Stimulated activated CD8-positive, alpha-beta memory T cell treated with anti-CD3 and anti-CD28 coated beads, Interleukin-12 subunit alpha, Interleukin-12 subunit beta, amount 100 ng/mL, for 1 hour (primary cell): ENCODE measurements at regions not wholly inside any gene's neighbourhood (a gene's known extent, or its start where the extent isn't known, plus 50 kb on each side); places are given as distances from the start of the nearest gene placed in this dataset.

Experiments
- DNase-seq: peaks from one replicate; pipeline ENCODE4 v3.0.0-alpha.2; 2020; ENCODE audit warnings: low read depth

DNA sequence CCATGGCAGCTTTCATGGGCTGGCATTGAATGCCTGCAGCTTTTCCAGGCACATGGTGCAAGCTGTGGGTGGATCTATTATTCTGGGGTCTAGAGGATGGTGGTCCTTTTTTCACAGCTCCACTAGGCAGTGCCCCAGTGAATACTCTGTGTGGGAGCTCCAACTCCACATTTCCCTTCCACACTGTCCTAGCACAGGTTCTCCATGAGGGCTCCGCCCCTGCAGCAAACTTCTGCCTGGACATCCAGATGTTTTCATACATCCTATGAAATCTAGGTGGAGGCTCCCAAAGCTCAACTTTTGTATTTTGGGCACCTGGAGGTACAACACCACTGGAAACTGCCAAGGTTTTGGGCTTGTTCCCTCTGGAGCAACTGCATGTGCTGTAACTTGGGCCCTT lies 450.6 kb downstream of the LMO7 start:
- DNase-seq: no peak

DNA sequence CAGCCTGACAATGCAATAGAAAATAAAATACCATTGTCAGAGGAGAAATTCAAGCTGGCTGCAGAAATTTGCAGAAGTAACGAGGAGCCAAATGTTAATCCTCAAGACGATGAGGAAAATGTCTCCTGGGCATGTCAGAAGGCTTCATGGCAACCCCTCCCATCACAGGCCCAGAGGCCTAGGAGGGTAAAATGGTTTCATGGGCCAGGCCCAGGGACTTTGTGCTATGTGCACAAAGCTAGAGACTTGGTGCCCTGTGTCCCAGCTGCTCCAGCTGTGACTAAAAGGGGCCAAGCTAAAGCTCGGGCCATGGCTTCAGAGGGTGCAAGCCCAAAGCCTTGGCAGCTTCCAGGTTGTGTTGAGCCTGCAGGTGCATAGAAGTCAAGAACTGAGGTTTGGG lies 431.7 kb downstream of the LMO7 start:
- no peak for DNase-seq

DNA sequence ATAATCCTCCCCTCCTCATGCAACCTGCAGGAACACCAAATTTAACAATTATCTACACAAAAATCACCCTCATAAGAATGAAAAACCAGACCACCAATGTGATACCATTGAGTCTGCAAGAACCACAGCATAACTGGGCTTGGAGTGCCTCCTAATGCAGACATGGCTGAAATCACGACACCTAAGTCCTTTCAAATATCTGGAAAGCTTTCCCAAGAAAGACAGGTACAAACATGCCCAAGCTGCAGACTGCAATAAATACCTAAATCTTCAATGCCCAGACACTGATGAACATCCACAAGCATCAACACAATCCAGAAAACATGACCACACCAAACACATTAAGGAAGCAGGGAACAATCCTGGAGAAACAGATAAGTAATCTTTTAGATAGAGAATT lies 417.1 kb downstream of the LMO7 start:
- DNase-seq: no peak

DNA sequence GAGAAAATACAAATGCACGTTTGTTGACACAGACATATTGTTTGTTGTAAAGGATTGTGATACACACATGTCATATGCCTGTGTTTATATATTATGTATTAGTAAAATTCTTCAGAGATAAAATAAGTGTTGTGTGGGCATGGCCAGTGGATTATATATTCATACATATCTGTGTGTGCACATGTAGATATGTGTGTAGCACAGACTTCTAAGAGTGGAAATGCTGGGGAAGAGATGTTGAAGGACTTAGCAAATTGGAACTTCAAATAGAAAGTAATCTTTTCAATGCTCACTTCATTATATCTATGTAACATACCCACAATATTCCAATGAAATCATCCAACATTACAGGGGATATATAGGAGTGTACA lies 413.2 kb downstream of the LMO7 start:
- DNase-seq: no peak

DNA sequence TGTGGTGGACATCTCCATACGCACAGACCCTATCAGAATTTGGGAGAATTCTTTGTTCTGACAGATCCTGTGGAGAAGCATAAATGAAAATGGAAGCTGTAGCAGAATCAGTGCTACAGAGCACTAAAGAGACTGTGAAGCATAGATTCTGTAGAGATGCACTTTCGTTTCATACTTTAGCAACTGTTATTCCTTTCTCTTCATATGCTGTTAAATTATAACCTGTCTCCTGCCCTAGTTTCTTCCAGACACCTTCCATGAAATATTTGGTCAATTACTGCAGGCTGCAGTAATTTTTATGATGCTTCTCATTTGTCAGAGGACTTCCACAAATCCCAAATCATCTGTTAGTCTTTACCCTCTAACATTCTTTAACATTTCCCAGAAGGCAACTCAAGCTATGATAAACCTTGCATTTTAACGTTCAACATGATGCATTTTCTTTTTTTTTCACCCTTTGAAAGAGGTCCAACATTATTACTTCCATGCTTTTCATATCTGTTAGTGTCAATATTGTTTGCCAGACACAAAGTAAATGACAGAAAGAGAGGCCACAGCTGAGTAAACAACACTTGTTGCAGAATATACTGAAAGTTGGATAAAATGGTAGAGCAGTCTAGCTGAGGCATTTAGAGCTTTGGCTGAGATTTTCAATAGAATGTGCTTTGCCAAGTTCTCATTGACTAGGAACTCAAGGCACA lies 412.7 kb downstream of the LMO7 start:
- no peak for DNase-seq

DNA sequence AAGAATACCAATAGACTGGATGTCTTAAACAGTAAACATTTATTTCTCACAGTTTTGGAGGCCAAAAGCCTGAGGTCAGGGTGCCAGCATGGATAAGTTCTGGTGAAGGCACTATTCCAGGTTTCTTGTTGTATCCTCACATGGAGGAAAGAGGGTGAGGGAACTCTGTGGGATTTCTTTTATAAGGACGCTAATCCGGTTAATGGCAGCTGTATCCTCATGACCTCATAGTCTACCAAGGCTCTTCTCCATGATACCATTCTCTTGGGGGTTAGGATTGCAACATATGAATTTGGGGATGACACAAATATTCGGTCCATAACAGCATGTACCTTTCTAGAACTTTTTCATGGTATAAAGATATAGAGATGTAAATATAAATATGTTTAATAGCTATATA lies 412.0 kb downstream of the LMO7 start:
- no peak for DNase-seq

DNA sequence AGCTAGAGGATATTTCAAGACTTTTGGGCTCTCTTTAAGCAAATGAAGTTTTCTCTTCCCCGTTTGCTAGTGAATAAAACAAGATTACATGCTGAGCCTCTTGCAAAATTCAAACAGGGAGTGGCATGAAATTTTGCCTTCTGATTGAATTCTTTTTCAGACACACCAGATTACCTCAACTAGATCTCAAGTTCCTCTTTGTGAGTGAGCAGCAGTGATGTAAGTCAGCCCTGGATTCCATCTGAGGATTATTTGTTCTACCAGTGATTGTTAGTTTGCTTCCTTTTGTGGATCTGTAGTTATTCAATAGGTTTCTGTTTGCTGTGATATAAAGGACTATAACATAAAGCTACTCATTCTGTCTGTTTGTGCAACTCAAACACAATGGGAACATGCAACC lies 407.7 kb downstream of the LMO7 start:
- no peak for DNase-seq

DNA sequence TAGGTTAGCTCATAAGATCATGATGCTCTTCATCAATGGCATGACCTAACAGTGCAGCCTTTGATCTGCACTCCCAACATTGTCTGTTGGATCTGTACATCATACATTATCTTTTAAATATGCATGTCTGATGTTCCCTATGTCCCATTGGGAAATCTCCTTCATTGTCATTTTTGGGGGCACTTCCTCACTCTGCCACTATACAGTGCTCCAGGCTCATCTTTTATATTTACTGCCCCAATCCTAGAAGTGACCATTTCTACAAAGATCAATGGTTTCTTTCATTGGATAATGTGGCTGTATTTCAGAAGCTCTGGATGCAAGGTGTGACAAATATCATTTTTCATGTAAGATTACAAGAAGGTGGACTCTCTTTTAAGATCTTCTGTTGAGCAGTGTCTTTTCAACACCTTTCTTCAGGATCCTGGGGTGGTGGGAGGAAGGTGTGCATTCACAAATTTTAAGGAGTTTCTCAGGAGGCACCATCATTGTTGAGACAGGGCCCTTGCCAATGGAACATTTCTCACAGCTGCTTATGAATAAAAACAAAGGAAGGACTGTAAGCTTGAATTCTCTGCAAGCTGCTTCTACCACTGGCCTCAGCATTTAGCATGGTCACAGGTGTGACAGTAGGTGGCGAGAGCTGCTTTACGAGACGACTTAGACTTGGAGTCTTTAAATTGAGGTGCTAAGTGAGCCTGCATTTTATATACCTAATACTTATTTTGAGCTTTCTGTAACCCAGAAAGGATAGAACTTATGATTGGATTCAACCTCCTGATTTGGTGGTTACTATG lies 403.0 kb downstream of the LMO7 start:
- no peak for DNase-seq

DNA sequence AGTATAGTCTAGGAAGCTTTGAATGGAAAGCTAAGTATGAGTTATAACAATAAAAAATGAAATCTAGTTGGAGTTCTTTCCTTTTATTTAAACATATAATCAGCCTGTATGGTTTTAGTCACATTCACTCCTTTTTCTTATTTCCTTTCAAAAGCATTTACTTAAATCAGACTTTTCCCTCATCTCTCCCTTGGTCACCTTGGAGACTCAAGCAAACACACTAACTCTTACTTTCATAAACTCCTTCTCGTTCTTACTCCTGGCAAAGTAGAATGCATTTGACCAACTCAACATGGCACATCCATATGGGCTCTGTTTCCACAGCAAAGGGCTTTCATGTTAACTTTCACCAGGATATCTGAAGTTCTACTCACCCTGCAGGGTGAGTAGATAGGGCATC lies 400.0 kb downstream of the LMO7 start:
- no peak for DNase-seq

DNA sequence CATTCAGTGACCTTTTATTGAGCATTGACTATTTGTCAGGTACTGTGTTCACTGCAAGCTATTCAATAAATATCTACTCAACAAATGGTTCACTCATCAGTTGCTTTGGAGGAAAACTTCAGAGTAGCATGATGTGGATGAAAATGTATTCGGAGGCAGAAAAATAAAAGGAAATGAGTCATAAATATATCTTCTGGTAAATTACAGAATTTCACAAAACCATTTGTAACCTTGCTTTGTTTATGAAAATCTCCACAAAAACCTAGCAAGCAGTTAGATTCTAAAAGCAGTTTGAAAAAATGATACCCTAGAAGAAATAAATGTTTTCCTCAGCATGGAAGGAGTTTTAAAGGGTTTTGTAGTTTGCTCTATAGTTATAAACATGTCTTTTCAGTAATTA lies 399.6 kb downstream of the LMO7 start:
- DNase-seq: no peak

DNA sequence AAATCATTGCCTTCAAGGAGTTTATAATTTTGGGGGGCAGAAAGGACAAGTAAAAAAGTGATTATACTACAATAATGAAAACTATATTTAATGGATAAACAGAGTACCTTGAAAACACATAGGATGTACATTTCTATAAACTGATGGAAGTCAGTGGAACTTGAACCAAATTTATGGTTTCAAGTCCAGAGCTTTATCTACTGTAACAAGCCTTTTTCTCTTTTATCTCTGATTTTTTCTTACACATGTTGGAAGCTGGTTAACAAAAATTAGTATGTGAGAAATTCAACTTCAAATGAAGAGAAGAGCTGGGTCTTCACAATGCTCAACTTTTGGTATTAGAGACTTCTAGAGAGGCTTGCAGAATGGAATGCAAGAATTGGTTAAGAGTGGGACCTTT lies 393.6 kb downstream of the LMO7 start:
- DNase-seq: no peak

DNA sequence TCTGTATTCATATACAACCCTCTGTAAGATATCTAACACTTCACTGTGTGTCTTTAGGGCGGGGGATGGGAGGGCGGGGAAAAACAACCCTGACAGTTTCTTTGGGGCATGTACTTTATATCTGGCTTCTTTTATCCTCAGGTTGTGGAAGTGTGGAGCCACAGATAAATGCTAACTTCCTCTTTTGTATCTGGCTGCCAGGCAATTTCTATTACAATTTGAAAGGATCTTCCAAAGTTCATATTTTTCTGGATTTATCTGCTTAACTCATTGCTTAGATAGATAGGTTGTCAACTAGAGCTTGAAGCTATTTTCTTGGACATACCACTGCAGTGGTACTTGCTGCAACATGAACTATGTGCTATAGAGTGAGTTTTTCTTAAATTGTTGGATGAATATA lies 393.0 kb downstream of the LMO7 start:
- no peak for DNase-seq

DNA sequence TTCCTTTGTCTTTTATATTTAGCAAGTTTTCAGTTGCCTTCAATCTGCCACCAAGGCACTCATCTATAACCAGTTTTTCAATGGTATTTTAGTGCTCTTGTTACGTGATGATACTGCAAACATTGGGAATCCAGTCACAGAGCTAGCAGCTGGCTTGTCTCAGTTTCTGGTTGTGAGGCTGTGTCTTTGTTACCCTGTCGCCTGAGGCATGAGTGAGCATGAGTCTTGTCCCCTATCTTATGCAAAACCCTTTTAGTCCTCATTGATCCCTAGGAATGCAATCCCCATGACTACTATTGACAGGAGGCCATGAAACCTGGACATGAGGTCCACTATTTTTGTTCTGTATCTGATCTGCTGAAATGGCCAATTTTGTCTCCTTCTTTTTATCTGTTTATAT lies 391.0 kb downstream of the LMO7 start:
- DNase-seq: no peak

DNA sequence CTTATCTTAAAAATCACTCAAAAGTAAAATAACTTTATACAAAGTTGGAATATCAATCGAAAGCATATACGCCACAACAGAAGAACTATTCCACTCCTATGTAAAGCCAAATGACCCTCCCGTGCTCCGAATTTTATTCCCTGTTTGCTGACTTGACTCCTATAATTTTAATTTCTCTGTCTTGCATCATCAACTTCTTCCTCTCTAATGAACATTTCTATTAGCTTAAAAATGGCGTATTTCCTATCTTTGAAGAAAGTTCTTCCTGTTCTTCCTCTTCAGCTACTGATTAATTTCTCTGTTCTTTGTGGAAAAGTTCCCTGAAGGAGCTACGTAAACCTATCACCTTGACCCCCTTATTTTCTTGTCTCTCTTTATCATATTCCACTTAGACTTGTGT lies 389.3 kb downstream of the LMO7 start:
- DNase-seq: no peak

DNA sequence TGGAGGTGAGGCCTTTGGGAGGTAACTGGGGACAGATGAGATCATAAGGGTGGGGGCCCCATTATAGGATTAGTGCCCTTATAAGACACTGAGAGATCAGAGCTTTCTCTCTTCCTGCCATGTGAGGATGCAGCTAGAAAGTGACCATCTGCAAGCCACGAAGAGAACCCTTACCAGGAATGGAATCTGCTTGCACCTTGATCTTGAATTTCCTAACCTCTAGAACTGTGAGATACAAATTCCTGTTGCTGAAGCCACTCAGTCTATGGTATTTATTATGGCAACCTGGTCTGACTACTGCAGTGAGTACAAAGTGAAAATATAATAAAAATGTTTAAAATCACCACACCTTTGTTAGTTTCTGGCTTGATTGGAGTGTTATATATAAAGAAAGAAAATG lies 388.0 kb downstream of the LMO7 start:
- no peak for DNase-seq

DNA sequence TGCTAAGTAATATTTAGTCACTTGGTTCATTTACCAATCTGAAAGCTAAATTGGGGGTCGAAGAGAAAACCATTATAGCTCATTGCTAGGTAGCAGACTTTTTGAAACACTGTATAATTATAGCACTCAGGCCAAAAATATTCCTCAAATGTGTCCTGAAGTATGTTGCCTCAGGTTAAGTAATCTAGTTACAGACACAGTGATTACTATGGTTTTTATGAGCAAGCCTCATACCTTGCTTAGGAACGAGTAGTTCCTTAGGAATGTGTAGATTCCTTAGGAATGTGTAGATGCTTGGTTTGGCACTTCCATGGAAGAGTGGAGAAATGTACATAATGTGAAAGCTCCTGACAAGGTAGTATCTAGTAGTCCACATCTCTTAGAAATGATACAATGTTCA lies 387.5 kb downstream of the LMO7 start:
- DNase-seq: no peak

DNA sequence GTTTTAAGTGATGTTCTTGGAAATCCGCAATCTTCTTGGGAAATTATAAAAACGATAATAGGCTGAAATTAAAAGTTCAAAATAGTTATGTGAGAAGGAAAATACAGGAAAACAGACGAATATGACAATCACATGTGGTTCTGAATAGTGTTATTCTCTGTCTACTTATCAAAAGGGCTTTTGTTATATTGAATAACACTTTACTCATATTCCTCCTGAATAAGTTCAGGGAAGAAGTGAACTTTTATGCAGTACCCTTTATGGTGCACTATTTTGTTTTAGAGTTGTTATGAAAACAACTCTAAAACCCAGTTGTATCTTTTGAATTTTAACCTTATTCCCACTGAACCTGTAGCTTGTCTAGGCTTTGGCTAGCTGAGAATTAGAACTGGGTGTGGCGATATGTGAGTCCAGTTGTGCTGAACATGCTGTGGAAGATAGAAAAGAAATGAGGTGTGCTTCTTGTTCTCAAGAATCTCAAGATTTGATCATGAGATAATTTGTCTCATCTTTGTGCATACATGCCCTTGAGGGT lies 384.4 kb downstream of the LMO7 start:
- no peak for DNase-seq

DNA sequence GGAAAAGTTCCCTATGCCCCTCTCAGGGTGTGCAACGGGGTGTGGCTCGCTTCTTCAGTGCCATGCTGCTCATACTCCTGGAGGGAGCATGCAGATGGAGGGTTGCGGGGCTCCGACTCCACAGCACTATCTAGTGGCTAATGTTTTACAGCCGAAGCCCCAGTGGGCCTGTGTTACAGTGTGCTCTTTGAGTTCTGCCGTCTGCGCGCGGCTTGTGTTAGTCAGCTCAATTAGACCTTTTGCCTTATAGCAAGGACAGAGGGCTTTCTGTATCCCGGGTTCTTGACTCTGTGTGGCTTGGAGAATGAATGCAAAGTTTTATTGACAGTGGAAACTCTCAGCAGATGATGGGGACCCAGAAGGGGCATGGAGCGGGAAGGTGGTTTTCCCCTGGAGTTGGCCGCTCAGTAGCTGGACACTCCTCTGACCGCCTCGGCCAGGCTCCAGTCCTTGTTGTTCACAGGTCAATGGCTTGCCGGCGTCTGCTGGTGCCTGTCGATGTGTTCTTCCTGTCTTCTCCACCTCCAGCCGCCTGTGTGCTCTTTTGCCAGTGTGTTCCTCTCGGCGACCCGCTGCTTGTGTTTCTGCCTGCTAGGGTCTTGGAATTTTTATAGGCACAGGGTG lies 383.4 kb downstream of the LMO7 start:
- no peak for DNase-seq

DNA sequence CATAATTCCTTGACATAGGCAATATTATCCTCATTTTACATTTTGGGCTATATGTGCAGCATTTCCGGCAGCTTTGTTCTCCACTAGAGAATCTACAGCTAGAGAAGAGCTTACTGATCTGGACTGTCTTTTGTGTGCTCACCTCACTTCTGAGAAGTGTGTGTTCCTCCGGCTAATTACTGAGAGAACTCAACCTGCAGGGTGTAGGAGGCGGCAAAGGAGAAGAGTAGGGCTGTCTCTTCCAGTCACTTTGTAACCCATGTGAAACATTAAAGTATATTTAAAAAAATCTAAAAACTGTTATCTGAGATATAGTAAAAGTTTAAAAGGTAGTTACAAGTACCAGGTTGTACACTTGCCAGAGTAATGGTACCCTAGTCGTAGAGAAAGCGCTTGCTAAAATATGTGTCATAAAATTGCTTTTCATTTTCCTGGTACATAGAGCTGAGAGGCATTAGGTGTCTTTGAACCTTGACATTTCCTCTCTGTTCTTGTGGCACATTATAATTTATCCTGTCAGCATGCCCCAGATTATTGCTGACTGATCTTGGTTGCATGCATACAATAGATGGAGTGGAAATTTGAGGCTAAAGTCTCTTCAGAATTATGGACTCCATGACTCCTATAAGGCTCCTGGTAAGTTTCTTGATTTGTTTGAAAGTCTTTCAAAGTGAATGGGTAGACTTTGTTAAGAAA lies 381.9 kb downstream of the LMO7 start:
- DNase-seq: no peak

DNA sequence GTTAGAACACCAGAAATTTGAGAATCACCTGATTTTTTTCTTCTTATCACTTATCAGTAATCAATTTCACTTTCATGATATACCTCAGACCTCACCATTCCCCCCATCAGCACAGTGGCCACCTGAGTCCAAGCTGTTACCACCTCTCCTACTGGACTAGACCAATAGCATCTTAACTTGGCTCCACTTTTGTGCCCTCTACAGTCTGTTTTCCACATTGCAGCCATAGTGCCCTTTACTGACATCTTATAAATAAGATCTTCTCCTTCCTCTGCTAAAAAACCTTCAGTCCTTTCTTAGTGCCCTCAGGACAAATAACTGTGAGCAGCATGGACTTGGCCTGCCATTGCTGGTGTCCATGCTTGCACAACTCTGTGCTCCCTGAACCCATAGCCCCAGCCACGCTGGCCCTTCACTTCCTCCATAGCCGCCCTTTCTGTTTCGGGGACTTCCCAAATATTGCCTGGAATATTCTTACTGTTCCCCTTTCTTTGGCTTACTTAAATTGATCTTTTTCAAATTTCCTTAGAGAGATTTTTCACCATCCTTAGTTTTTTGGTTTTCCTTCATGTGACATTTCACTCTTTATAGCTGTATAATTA lies 380.8 kb downstream of the LMO7 start:
- no peak for DNase-seq

DNA sequence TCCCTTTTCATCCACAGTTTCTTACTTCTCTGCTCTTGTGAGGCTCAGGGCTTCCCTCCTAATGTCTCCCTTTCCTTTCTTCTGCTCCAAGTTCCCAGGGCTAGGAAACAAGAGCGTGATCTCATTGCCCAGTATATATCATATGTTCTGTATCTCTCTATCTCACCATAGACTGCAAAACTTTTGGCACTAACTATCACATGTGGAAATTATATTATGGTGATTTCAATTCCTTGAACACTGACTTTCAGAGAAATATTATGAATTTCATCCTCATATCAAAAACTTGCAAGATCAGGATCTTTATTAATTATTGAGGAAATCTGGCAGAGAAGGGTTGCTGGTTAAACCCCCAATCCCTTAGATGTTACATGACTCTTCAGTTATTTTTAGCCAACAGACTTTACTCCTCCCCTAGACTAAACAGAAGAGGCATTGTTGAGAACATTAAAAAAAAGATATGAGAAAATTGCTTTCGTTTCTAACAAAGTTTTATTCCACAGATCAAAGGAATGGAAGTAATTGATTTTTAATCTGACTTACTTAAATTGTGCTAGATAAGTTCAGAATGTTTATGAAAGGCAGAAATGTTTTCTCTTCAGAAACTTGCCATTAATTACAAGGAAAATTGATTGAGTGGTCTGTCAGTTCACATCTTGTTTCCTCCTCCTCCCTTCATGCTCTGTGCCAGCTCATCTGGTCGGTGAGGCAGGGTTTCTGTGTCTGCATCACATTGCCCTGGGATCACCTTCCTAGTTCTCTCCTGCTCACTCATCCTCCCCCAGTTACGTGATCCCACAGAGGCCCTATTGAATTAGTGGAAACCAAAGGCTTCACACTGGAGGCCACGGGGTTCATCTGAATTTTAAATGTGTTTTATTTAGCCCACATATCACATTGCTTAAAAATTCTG lies 378.5 kb downstream of the LMO7 start:
- DNase-seq: no peak
